COLO668 (cell line): ENCODE measurements at regions not wholly inside any gene's neighbourhood (a gene's known extent, or its start where the extent isn't known, plus 50 kb on each side); places are given as distances from the start of the nearest gene placed in this dataset.
"Not testable (repeated sequence)": the region's sequence is repeated elsewhere in the genome, so short reads cannot be mapped to it uniquely, and the experiment has no call there.

Experiments
- DNase-seq: peaks from one replicate; lab custom pipeline; 2025; ENCODE audit not compliant: unreplicated experiment; lab: John Stamatoyannopoulos, UW

- no peak for DNase-seq
Observed at GRCh38 chr18:66440433-66440832, 163.5 kb downstream of the CDH19 start.

- DNase-seq: no peak
Observed at GRCh38 chr18:66439670-66440069, 164.2 kb downstream of the CDH19 start.

- DNase-seq: no peak
Observed at GRCh38 chr18:66438711-66439536, 165.0 kb downstream of the CDH19 start.

GRCh38 chr18:66432636-66433035, 171.3 kb downstream of the CDH19 start:
- DNase-seq: no peak

GRCh38 chr18:66428795-66429194, 175.1 kb downstream of the CDH19 start:
- DNase-seq: no peak

DNA sequence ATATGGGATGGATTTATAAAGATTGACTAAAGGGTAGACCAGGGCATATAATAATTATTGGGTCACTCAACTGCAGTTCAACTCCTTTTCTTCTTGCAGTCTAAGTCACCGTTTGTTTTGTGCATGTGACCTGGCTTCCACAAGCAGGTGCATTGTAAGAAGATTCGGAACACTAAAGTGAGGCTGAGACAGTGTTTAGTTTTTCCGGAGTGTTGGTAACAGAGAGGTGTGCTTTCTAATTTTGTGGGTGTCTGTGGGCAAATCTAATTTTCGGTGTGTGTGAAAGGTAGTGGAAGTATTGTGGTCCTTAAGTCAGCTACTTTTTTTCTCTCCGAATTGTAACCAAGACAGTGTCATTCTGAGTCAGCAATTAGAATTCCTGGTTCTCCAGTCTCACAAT, 184.5 kb downstream of the CDH19 start:
- DNase-seq: no peak

GRCh38 chr18:66410692-66411091, 193.2 kb downstream of the CDH19 start:
- no peak for DNase-seq

- no peak for DNase-seq
Observed at GRCh38 chr18:66395671-66396218, 208.1 kb downstream of the CDH19 start.

GRCh38 chr18:66393463-66393862, 210.4 kb downstream of the CDH19 start:
- DNase-seq: no peak

- no peak for DNase-seq
Observed at GRCh38 chr18:66377291-66377690, 226.6 kb downstream of the CDH19 start.

GRCh38 chr18:66375391-66375790, 228.5 kb downstream of the CDH19 start:
- DNase-seq: not testable (repeated sequence)

DNA sequence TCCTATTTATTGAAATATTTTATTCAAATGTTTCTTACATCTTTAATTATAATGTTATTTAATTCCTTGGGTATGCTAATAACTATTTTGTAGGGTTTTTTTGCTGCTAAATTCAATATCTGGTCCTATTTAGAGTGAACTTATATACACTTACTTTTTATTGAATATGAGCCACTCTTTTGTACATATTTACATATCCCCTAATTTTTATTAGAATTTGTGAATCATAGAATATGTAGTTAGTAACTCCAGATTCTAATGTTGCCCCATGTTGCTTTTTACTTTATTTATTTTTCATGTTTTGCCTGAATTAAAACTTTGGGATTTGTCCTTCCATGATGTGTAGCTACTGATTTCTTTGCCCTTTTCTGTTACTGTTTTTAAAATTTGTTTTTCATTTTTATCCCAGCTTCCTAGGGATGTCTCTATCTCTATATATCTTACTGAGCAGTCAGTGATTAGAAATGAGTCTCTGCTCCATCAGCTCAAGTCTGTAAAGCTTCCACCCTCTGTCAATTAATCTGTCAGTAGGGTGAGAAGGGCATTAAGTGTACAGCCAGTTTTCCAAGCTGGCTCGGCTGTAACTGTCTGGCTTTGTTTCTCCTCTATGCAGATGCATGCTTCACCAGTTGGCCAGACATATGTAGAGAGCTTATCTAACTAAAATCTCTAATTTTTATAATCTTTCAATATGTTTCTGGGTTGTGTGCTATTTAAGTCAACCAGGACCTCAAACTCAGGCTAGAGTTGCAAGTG, 256.9 kb downstream of the CDH19 start:
- DNase-seq: no peak

DNA sequence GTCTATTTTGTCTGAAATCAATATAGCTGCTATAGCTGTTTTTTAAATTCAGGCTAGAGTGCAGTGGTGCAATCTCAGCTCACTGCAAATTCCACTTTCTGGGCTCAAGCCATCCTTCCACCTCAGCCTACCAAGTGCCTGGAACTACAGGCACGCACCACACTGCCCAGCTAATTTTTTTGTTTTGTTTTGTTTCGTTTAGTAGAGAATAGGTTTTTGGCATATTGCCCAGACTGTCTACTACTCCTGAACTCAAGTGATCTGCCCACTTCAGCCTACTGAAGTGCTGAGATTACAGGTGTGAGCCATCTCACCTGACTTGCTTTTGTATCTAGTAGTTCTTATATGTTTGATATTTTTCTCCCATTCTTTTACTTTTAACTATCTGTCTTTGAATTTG, 259.7 kb downstream of the CDH19 start:
- DNase-seq: peak; percentile 21

GRCh38 chr18:66342577-66342976, 261.3 kb downstream of the CDH19 start:
- DNase-seq: no peak

GRCh38 chr18:66334534-66334933, 269.4 kb downstream of the CDH19 start:
- no peak for DNase-seq

GRCh38 chr18:66329716-66330115, 274.2 kb downstream of the CDH19 start:
- DNase-seq: no peak

DNA sequence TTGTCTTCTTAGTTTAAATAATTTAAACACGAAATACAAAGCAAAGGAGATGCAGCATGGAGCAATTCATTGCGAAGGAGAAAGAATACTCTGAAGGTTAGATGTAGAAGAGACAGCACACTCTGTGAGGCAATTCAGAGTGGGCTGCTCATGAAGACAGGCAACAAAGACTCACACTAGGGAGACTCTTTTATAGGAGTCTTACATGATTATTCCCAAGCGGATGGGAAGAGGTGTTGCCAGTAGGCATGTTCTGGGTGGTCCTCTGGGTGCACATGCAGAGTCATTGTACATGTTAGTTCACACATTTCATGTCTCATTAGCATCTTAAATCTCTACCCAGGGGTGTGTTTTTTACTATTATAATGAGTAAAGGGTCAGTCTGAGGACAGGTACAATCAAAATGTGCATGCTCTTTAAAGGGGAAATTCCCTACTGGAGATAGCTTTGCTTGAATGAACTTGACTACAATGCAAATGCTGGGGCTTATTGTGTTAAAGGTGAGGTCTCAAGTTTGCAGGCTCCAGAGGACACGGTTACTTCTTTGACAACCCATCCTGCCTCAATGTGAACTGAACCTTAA, 275.5 kb downstream of the CDH19 start:
- DNase-seq: no peak

DNA sequence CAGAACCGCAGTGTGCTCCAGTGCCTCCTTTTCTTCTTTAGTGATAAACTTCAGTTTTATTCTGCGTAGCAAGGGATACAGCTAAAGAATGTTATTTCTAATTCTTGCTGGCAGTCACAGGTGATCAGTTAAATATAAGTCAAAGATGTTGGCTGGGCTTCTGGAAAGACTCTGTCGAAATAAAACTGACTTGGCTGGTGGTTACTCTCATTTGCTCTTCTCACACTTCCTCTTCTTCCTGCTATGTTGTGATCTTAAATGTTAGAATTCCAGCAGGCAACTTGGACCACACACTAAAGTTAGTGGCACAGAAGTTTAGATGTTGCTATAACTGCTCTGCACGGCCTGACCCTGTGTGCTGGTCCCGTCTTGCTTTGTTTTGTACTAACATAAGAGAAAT, 278.6 kb downstream of the CDH19 start:
- DNase-seq: no peak

- no peak for DNase-seq
Observed at GRCh38 chr18:66324616-66325015, 279.3 kb downstream of the CDH19 start.

- no peak for DNase-seq
Observed at GRCh38 chr18:66317243-66318090, 286.4 kb downstream of the CDH19 start.

DNA sequence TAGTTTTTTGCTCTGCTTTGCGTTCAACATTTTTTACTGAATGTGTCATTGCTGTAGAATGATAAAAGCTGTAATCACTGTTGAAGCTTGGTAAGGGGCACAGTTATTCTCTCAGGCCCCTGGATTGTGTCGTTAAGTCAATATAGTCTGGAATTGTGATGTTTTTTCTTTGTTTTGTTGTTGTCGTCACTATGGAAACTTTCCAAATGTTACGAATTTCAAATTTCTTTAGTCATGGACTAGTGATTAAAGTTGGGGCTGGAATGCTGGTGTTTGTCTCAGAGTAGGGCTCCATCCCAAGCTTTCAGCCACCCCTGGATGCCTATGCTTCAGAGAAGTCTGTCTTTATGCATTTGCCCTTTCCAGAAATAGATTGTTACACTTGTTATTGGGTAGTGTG, 287.2 kb downstream of the CDH19 start:
- no peak for DNase-seq
